ENCODE measurements at regions not wholly inside any gene's neighbourhood (a gene's known extent, or its start where the extent isn't known, plus 50 kb on each side); places are given as distances from the start of the nearest gene placed in this dataset.

DNA sequence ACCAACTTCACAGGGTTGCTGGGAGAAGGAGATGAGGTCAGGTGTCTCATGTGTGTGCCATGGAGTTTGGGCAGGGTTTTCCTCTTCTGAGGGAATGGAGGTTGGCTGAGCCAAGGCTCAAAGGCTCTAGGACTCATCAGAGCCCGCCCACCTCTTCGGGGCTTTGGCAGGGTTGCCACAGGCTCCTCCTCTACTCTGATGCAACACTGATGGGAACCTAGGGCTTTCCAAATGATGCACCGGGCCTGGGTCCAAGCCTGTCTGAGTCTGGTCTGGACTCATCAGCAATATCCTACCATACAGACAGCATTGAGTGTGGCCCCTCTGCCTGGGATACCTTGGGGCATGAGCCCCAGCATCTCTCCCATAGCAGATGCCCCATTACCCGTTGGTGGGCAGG is 59.5 kb upstream of the LHX1 start:
- TF ChIP-seq, protein P1, sequence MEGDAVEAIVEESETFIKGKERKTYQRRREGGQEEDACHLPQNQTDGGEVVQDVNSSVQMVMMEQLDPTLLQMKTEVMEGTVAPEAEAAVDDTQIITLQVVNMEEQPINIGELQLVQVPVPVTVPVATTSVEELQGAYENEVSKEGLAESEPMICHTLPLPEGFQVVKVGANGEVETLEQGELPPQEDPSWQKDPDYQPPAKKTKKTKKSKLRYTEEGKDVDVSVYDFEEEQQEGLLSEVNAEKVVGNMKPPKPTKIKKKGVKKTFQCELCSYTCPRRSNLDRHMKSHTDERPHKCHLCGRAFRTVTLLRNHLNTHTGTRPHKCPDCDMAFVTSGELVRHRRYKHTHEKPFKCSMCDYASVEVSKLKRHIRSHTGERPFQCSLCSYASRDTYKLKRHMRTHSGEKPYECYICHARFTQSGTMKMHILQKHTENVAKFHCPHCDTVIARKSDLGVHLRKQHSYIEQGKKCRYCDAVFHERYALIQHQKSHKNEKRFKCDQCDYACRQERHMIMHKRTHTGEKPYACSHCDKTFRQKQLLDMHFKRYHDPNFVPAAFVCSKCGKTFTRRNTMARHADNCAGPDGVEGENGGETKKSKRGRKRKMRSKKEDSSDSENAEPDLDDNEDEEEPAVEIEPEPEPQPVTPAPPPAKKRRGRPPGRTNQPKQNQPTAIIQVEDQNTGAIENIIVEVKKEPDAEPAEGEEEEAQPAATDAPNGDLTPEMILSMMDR (IDR thresholded peaks at IDR 0.05) = no peak
- TF ChIP-seq POLR2AphosphoS5 (IDR thresholded peaks at IDR 0.05) = no peak
- TF ChIP-seq POLR2A (IDR thresholded peaks at IDR 0.05) = no peak
